ENCODE measurements at regions not wholly inside any gene's neighbourhood (a gene's known extent, or its start where the extent isn't known, plus 50 kb on each side); places are given as distances from the start of the nearest gene placed in this dataset.

DNA sequence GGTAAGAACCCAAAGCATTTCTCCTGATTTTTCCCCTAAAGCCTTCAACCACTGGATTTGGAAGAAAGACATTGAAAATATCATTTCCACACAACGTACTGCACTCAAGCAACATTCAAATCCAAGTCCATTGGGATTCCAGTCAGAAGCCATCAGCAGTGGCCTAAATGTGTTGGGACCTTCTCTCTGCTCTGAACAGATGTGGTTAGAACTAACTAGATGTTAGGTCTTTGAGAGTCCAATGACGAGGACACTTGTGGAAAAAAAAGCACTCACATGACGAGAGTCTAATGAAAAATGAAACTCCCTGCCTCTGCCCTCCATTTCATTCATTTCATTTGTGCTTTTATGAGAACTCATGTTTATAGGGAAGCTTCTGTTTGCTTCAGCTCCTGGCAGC, 382.3 kb downstream of the SIPA1L2 start:
- TF ChIP-seq TAF1 (IDR thresholded peaks at IDR 0.05; ENCODE audit: borderline replicate concordance, low read depth, low read length) (no peak), RFX5 (IDR thresholded peaks at IDR 0.05; ENCODE audit: low read length) (no peak), GABPA (IDR thresholded peaks at IDR 0.05; ENCODE audit: low read depth) (no peak)
- TF ChIP-seq, protein P1, sequence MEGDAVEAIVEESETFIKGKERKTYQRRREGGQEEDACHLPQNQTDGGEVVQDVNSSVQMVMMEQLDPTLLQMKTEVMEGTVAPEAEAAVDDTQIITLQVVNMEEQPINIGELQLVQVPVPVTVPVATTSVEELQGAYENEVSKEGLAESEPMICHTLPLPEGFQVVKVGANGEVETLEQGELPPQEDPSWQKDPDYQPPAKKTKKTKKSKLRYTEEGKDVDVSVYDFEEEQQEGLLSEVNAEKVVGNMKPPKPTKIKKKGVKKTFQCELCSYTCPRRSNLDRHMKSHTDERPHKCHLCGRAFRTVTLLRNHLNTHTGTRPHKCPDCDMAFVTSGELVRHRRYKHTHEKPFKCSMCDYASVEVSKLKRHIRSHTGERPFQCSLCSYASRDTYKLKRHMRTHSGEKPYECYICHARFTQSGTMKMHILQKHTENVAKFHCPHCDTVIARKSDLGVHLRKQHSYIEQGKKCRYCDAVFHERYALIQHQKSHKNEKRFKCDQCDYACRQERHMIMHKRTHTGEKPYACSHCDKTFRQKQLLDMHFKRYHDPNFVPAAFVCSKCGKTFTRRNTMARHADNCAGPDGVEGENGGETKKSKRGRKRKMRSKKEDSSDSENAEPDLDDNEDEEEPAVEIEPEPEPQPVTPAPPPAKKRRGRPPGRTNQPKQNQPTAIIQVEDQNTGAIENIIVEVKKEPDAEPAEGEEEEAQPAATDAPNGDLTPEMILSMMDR (IDR thresholded peaks at IDR 0.05), result no peak

All from SK-N-SH (cell line).